HEK293 (cell line): ENCODE measurements at regions not wholly inside any gene's neighbourhood (a gene's known extent, or its start where the extent isn't known, plus 50 kb on each side); places are given as distances from the start of the nearest gene placed in this dataset.

Experiments
- CTCF ChIA-PET: fragments of 350-600 bp; formaldehyde crosslinking; extraction: SDS; loops from one replicate; lab custom pipeline; 2021; ENCODE audit warnings: antibody characterized with exemption; lab: Yijun Ruan, JAX
- POLR2A ChIA-PET: fragments of 300-600 bp; formaldehyde crosslinking; extraction: SDS; loops from one replicate; lab custom pipeline; 2020; ENCODE audit warnings: antibody characterized with exemption, inconsistent platforms; lab: Yijun Ruan, JAX
- H3K27ac ChIP-seq: fragments of 200-500 bp; sonication (Bioruptor generic); 2 replicates; pipeline ENCODE4 v1.5.1; 2014; ENCODE audit warnings: low read depth, low read length, control low read depth, inconsistent platforms; ENCODE audit errors: extremely low read depth
- H3K36me3 ChIP-seq, 2 experiments: fragments of 200-500 bp in 1 of 2; sonication (Bioruptor generic) in 1 of 2; 1 replicate in 1 of 2; 2 replicates in 1 of 2; pipeline ENCODE4 v1.5.1; 2014 to 2017; ENCODE audit warnings: inconsistent platforms in 2 of 2, low read length in 2 of 2; ENCODE audit not compliant: control insufficient read depth in 2 of 2, insufficient read depth in 1 of 2
- H3K4me1 ChIP-seq: fragments of 200-500 bp; sonication (Bioruptor generic); 2 replicates; pipeline ENCODE4 v1.5.1; 2014; ENCODE audit warnings: mild to moderate bottlenecking, low read length, inconsistent platforms; ENCODE audit not compliant: control insufficient read depth, insufficient read depth
- H3K4me3 ChIP-seq: 2 replicates; pipeline ENCODE4 v1.5.1; 2011; ENCODE audit warnings: low read depth, mild to moderate bottlenecking, control low read depth, low read length, moderate library complexity
- H3K9me3 ChIP-seq: fragments of 200-500 bp; sonication (Bioruptor generic); 2 replicates; pipeline ENCODE4 v1.5.1; 2014; ENCODE audit warnings: low read depth, low read length, inconsistent platforms; ENCODE audit not compliant: control insufficient read depth, insufficient read depth
- BCL11A ChIP-seq: fragments of 450-650 bp; formaldehyde crosslinking; IDR thresholded peaks from 2 replicates; pipeline ENCODE4 v1.5.1; 2016; ENCODE audit warnings: low read depth, missing biosample characterization, missing genetic modification characterization
- KLF10 ChIP-seq: fragments of 450-650 bp; IDR thresholded peaks from 2 replicates; pipeline ENCODE4 v1.5.1; 2018; ENCODE audit warnings: missing biosample characterization, mild to moderate bottlenecking, missing genetic modification characterization
- KLF16 ChIP-seq: fragments of 450-650 bp; formaldehyde crosslinking; IDR thresholded peaks from 2 replicates; pipeline ENCODE4 v1.5.1; 2017; ENCODE audit warnings: missing biosample characterization, missing genetic modification characterization
- MZF1 ChIP-seq: fragments of 450-650 bp; formaldehyde crosslinking; IDR thresholded peaks from 2 replicates; pipeline ENCODE4 v1.5.1; 2017; ENCODE audit warnings: missing biosample characterization, missing genetic modification characterization, borderline replicate concordance
- ZNF121 ChIP-seq: fragments of 450-650 bp; formaldehyde crosslinking; IDR thresholded peaks from 2 replicates; pipeline ENCODE4 v1.5.1; 2016; ENCODE audit warnings: missing biosample characterization, missing genetic modification characterization
- ZNF133 ChIP-seq: fragments of 450-650 bp; formaldehyde crosslinking; IDR thresholded peaks from 2 replicates; pipeline ENCODE4 v1.5.1; 2016; ENCODE audit warnings: missing biosample characterization, missing genetic modification characterization
- ZNF16 ChIP-seq: fragments of 450-650 bp; formaldehyde crosslinking; IDR thresholded peaks from 2 replicates; pipeline ENCODE4 v1.5.1; 2016; ENCODE audit warnings: low read depth, missing biosample characterization, missing genetic modification characterization
- ZNF174 ChIP-seq: fragments of 450-650 bp; formaldehyde crosslinking; IDR thresholded peaks from 2 replicates; pipeline ENCODE4 v1.5.0; 2017; ENCODE audit warnings: missing biosample characterization, mild to moderate bottlenecking, missing genetic modification characterization
- ZNF175 ChIP-seq: fragments of 450-650 bp; formaldehyde crosslinking; IDR thresholded peaks from 2 replicates; pipeline ENCODE4 v1.5.1; 2016; ENCODE audit warnings: missing biosample characterization, missing genetic modification characterization
- ZNF202 ChIP-seq: fragments of 450-650 bp; formaldehyde crosslinking; IDR thresholded peaks from 2 replicates; pipeline ENCODE4 v1.5.1; 2016; ENCODE audit warnings: missing biosample characterization, missing genetic modification characterization, borderline replicate concordance
- ZNF221 ChIP-seq: fragments of 450-650 bp; formaldehyde crosslinking; IDR thresholded peaks from 2 replicates; pipeline ENCODE4 v1.5.1; 2017; ENCODE audit warnings: missing biosample characterization, missing genetic modification characterization, borderline replicate concordance
- ZNF23 ChIP-seq: fragments of 450-650 bp; formaldehyde crosslinking; IDR thresholded peaks from 2 replicates; pipeline ENCODE4 v1.5.1; 2016; ENCODE audit warnings: missing biosample characterization, missing genetic modification characterization, borderline replicate concordance
- ZNF266 ChIP-seq: fragments of 450-650 bp; formaldehyde crosslinking; IDR thresholded peaks from 2 replicates; pipeline ENCODE4 v1.5.1; 2016; ENCODE audit warnings: missing biosample characterization, missing genetic modification characterization, low read depth
- ZNF311 ChIP-seq: fragments of 450-650 bp; formaldehyde crosslinking; IDR thresholded peaks from 2 replicates; pipeline ENCODE4 v1.5.1; 2017; ENCODE audit warnings: missing biosample characterization, missing genetic modification characterization, borderline replicate concordance
- ZNF324 ChIP-seq: fragments of 450-650 bp; formaldehyde crosslinking; IDR thresholded peaks from 2 replicates; pipeline ENCODE4 v1.5.1; 2016; ENCODE audit warnings: missing biosample characterization, missing genetic modification characterization
- ZNF37A ChIP-seq: fragments of 450-650 bp; IDR thresholded peaks from 2 replicates; pipeline ENCODE4 v1.5.1; 2018; ENCODE audit warnings: missing biosample characterization, missing genetic modification characterization
- ZNF544 ChIP-seq: fragments of 450-650 bp; formaldehyde crosslinking; IDR thresholded peaks from 2 replicates; pipeline ENCODE4 v1.5.0; 2017; ENCODE audit warnings: missing biosample characterization, missing genetic modification characterization
- ZNF549 ChIP-seq: fragments of 450-650 bp; IDR thresholded peaks from 2 replicates; pipeline ENCODE4 v1.5.1; 2018; ENCODE audit warnings: missing biosample characterization, missing genetic modification characterization, mild to moderate bottlenecking, inconsistent platforms, moderate library complexity
- ZNF626 ChIP-seq: fragments of 450-650 bp; sonication (Bioruptor Pico); formaldehyde crosslinking; IDR thresholded peaks from 2 replicates; pipeline ENCODE4 v1.5.1; 2018; ENCODE audit warnings: missing biosample characterization, missing genetic modification characterization, inconsistent platforms
- ZNF707 ChIP-seq: fragments of 450-650 bp; formaldehyde crosslinking; IDR thresholded peaks from 2 replicates; pipeline ENCODE4 v1.5.1; 2016; ENCODE audit warnings: missing biosample characterization, missing genetic modification characterization
- ZNF747 ChIP-seq: fragments of 450-650 bp; formaldehyde crosslinking; IDR thresholded peaks from 2 replicates; pipeline ENCODE4 v1.5.1; 2016; ENCODE audit warnings: missing biosample characterization, missing genetic modification characterization
- TF ChIP-seq, protein P1 (sequence below): fragments of 450-650 bp; formaldehyde crosslinking; IDR thresholded peaks from 2 replicates; pipeline ENCODE4 v1.5.1; 2016; ENCODE audit warnings: missing biosample characterization, missing genetic modification characterization
- TF ChIP-seq, protein P2 (sequence below): fragments of 450-650 bp; formaldehyde crosslinking; IDR thresholded peaks from 2 replicates; pipeline ENCODE4 v1.5.1; 2017; ENCODE audit warnings: missing biosample characterization, mild to moderate bottlenecking, missing genetic modification characterization, moderate library complexity
- TF ChIP-seq, protein P3 (sequence below): fragments of 450-650 bp; formaldehyde crosslinking; IDR thresholded peaks from 2 replicates; pipeline ENCODE4 v1.5.1; 2016; ENCODE audit warnings: missing biosample characterization, missing genetic modification characterization
- TF ChIP-seq, protein P4 (sequence below): fragments of 450-650 bp; formaldehyde crosslinking; IDR thresholded peaks from 2 replicates; pipeline ENCODE4 v1.5.1; 2016; ENCODE audit warnings: missing biosample characterization, missing genetic modification characterization
- TF ChIP-seq, protein P5 (sequence below): fragments of 450-650 bp; formaldehyde crosslinking; IDR thresholded peaks from 2 replicates; pipeline ENCODE4 v1.5.1; 2016; ENCODE audit warnings: missing biosample characterization, missing genetic modification characterization
- TF ChIP-seq, protein P6 (sequence below): fragments of 450-650 bp; formaldehyde crosslinking; IDR thresholded peaks from 2 replicates; pipeline ENCODE4 v1.5.1; 2017; ENCODE audit warnings: missing biosample characterization, missing genetic modification characterization
- TF ChIP-seq, protein P7 (sequence below): fragments of 450-650 bp; formaldehyde crosslinking; IDR thresholded peaks from 2 replicates; pipeline ENCODE4 v1.5.1; 2016; ENCODE audit warnings: missing biosample characterization, missing genetic modification characterization

DNA sequence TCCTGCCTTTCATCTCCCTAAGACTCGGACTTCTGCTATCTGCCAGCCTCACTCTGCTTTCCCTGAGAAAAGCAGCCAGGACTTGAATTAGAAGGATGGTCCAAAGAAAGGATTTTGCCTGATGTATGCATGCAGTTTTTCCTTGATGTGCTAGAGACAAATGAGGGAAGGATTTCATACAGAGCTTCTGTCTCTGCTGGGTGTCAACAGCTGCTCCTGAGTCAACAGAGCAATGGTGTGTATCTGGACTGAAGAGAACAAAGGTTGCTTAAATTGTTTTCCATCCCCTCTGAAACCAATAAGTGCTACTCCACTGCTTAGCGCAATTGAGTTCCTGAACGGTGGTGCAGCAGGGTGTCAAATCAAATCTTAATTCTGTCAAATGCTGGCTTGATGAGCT lies 680.6 kb upstream of the C16orf82 start:
- no peak overlapping the region for H3K4me3 ChIP-seq
- TF ChIP-seq BCL11A (tag by site-specific recombination) (no peak), ZNF174 (tag by site-specific recombination) (no peak), ZNF16 (tag by site-specific recombination) (no peak), ZNF221 (tag by site-specific recombination) (no peak), ZNF37A (tag by site-specific recombination) (no peak), ZNF133 (tag by site-specific recombination) (no peak), ZNF266 (tag by site-specific recombination) (no peak), ZNF311 (tag by site-specific recombination) (no peak), MZF1 (no peak), ZNF324 (tag by site-specific recombination) (no peak), KLF16 (no peak), KLF10 (tag by site-specific recombination) (no peak), ZNF747 (tag by site-specific recombination) (no peak)
- TF ChIP-seq, protein P1, sequence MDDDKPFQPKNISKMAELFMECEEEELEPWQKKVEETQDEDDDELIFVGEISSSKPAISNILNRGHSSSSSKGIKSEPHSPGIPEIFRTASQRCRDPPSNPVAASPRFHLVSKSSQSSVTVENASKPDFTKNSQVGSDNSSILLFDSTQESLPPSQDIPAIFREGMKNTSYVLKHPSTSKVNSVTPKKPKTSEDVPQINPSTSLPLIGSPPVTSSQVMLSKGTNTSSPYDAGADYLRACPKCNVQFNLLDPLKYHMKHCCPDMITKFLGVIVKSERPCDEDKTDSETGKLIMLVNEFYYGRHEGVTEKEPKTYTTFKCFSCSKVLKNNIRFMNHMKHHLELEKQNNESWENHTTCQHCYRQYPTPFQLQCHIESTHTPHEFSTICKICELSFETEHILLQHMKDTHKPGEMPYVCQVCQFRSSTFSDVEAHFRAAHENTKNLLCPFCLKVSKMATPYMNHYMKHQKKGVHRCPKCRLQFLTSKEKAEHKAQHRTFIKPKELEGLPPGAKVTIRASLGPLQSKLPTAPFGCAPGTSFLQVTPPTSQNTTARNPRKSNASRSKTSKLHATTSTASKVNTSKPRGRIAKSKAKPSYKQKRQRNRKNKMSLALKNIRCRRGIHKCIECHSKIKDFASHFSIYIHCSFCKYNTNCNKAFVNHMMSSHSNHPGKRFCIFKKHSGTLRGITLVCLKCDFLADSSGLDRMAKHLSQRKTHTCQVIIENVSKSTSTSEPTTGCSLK (tag by site-specific recombination) = no peak
- TF ChIP-seq, protein P2, sequence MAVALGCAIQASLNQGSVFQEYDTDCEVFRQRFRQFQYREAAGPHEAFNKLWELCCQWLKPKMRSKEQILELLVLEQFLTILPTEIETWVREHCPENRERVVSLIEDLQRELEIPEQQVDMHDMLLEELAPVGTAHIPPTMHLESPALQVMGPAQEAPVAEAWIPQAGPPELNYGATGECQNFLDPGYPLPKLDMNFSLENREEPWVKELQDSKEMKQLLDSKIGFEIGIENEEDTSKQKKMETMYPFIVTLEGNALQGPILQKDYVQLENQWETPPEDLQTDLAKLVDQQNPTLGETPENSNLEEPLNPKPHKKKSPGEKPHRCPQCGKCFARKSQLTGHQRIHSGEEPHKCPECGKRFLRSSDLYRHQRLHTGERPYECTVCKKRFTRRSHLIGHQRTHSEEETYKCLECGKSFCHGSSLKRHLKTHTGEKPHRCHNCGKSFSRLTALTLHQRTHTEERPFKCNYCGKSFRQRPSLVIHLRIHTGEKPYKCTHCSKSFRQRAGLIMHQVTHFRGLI = no peak
- TF ChIP-seq, protein P3, sequence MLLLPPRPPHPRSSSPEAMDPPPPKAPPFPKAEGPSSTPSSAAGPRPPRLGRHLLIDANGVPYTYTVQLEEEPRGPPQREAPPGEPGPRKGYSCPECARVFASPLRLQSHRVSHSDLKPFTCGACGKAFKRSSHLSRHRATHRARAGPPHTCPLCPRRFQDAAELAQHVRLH (tag by site-specific recombination) = no peak
- TF ChIP-seq, protein P4, sequence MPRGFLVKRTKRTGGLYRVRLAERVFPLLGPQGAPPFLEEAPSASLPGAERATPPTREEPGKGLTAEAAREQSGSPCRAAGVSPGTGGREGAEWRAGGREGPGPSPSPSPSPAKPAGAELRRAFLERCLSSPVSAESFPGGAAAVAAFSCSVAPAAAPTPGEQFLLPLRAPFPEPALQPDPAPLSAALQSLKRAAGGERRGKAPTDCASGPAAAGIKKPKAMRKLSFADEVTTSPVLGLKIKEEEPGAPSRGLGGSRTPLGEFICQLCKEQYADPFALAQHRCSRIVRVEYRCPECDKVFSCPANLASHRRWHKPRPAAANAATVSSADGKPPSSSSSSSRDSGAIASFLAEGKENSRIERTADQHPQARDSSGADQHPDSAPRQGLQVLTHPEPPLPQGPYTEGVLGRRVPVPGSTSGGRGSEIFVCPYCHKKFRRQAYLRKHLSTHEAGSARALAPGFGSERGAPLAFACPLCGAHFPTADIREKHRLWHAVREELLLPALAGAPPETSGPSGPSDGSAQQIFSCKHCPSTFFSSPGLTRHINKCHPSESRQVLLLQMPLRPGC (tag by site-specific recombination) = no peak
- H3K27ac ChIP-seq = no peak overlapping the region
- POLR2A ChIA-PET = no interaction called here
- no peaks in the 10 kb centered on the region for H3K9me3 ChIP-seq
- no peaks in the 10 kb centered on the region for H3K4me1 ChIP-seq
- H3K36me3 ChIP-seq = no peaks in the 10 kb centered on the region
- CTCF ChIA-PET = interaction anchor here (0.6 kb wide), 1 partner anchor 793 kb away, joined by 4 read pairs; no protein-coding TSS in a partner anchor

DNA sequence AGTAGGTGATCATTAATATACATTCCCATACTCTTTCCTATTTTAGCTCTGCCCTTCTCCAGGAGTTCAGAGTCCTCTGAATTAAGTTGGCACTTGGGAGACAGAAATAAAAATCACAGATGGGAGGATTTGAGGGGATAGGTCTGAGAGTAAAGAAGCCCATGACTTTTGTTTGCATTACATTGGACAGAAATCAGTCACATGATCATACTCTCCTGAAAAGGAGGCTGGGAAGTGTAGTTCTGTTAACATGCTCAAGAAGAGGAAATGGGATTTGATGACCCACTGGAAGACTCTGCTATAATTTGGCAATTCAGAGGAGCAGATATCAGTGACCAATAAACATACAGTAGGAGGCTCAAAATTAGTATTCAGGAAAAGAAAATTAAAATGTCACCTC lies 674.9 kb upstream of the C16orf82 start:
- Histone ChIP-seq H3K9me3 (no peaks in the 10 kb centered on the region), H3K36me3 (no peaks in the 10 kb centered on the region), H3K27ac (no peak overlapping the region), H3K4me3 (no peak overlapping the region), H3K4me1 (no peaks in the 10 kb centered on the region)
- POLR2A ChIA-PET = no interaction called here
- CTCF ChIA-PET = no interaction called here
- no peak for TF ChIP-seq ZNF324 (tag by site-specific recombination)
- TF ChIP-seq ZNF626 (tag by site-specific recombination) = no peak
- no peak for TF ChIP-seq ZNF544 (tag by site-specific recombination)
- no peak for TF ChIP-seq ZNF549
- TF ChIP-seq ZNF175 = no peak
- TF ChIP-seq, protein P5, sequence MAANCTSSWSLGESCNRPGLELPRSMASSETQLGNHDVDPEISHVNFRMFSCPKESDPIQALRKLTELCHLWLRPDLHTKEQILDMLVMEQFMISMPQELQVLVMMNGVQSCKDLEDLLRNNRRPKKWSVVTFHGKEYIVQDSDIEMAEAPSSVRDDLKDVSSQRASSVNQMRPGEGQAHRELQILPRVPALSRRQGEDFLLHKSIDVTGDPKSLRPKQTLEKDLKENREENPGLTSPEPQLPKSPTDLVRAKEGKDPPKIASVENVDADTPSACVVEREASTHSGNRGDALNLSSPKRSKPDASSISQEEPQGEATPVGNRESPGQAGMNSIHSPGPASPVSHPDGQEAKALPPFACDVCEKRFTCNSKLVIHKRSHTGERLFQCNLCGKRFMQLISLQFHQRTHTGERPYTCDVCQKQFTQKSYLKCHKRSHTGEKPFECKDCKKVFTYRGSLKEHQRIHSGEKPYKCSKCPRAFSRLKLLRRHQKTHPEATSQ (tag by site-specific recombination) = no peak
- TF ChIP-seq, protein P6, sequence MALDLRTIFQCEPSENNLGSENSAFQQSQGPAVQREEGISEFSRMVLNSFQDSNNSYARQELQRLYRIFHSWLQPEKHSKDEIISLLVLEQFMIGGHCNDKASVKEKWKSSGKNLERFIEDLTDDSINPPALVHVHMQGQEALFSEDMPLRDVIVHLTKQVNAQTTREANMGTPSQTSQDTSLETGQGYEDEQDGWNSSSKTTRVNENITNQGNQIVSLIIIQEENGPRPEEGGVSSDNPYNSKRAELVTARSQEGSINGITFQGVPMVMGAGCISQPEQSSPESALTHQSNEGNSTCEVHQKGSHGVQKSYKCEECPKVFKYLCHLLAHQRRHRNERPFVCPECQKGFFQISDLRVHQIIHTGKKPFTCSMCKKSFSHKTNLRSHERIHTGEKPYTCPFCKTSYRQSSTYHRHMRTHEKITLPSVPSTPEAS (tag by site-specific recombination) = no peak
- no peak for TF ChIP-seq ZNF707 (tag by site-specific recombination)
- no peak for TF ChIP-seq ZNF23
- TF ChIP-seq, protein P7, sequence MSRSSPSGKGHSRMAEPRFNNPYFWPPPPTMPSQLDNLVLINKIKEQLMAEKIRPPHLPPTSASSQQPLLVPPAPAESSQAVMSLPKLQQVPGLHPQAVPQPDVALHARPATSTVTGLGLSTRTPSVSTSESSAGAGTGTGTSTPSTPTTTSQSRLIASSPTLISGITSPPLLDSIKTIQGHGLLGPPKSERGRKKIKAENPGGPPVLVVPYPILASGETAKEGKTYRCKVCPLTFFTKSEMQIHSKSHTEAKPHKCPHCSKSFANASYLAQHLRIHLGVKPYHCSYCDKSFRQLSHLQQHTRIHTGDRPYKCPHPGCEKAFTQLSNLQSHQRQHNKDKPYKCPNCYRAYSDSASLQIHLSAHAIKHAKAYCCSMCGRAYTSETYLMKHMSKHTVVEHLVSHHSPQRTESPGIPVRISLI (tag by site-specific recombination) = no peak
- no peak for TF ChIP-seq ZNF121 (tag by site-specific recombination)
- TF ChIP-seq ZNF202 = no peak
